Fibroblast of gingiva (primary cell): ENCODE measurements at regions not wholly inside any gene's neighbourhood (a gene's known extent, or its start where the extent isn't known, plus 50 kb on each side); places are given as distances from the start of the nearest gene placed in this dataset.
"Not testable (repeated sequence)": the region's sequence is repeated elsewhere in the genome, so short reads cannot be mapped to it uniquely, and the experiment has no call there.

Experiments
- DNase-seq: peaks from one replicate; pipeline ENCODE4 v3.0.0-alpha.2; 2011; ENCODE audit warnings: low read depth

DNA sequence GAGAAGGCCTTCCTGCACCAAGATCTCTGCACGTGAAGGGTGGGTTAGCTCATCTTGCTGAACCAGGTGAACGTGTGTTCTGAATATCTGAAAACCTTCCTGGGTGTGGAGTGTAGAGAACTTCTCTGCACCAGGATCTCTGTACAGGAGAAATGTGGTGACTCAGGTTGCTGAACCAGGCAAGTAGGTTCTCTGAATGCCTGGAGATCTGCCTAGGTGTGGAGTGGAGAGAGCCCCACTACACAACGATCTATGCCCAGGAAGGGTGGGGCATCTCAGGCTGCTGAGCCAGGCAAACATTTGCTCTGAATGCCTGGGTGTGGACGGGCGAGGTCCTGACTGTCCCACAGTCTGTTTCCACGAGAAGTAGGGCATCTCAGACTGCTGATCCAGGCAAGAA is 1002.3 kb upstream of the KCND2 start:
- no peak for DNase-seq

- DNase-seq, result no peak
Measured at GRCh38 chr7:119271147-119271779, 1001.7 kb upstream of the KCND2 start.

DNA sequence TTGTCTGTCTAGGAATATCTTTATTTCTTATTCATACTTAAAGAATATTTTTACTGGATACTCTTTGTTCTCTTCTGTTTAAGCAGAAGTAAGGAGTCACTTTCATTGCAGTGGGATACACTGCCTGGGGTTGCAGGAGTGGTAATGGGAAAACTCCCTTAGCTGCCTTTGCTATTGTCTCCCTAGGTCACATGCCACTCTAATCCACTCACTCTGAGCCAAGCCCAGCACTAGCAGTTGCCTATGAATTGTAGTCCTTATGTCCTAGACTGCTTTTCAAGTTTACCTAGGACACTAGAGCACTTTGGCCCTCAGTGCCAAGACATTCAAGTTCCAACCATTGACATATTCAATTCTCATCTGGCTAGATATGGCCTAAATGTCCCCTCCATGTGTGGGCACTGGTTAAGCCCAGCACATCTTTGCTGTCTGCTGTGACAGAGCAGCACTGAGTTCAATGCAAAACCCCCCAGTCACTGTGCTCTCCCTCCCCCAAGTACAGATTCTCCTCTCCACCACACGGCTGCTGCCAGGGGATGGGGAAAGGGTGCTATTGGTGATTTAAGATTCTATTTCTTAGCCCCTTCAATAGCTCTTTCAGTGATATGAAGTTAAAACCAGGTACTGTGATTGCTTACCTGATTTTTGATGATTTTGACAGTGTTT is 991.7 kb upstream of the KCND2 start:
- no peak for DNase-seq

GRCh38 chr7:119283353-119283752 is 989.6 kb upstream of the KCND2 start:
- no peak for DNase-seq

DNA sequence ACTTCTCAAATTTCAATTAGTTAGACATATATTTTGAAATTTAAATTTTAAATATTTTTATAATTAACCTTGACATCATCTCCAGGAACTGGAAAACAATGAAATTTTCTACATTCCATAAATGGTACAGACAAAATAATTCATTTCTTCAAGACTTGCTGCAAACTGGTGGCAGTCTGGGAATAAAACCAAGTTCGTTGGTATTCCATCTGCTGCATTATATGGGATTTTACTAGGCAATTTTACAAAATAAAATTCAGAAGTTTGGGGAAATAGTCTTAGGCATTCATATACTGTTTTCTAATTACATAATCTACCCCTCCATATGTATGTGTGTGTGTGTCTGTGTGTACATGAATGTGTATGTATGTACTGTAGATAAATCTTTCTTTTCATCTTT is 984.6 kb upstream of the KCND2 start:
- DNase-seq, result no peak

DNA sequence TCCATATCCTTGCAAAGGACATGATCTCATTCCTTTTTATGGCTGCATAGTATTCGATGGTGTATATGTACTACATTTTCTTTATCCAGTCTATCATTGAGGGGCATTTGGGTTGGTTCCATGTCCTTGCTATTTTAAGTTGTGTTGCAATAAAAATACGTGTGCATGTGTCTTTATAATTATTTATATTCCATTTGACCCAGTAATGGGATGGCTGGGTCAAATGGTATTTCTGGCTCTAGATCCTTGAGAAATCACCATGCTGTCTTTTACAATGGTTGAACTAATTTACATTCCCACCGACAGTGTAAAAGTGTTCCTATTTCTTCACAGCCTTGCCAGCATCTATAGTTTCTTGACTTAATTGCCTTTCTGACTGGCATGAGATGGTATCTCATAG is 972.6 kb upstream of the KCND2 start:
- DNase-seq, result not testable (repeated sequence)

- DNase-seq, result no peak
Measured at GRCh38 chr7:119320316-119320715, 952.7 kb upstream of the KCND2 start.

DNA sequence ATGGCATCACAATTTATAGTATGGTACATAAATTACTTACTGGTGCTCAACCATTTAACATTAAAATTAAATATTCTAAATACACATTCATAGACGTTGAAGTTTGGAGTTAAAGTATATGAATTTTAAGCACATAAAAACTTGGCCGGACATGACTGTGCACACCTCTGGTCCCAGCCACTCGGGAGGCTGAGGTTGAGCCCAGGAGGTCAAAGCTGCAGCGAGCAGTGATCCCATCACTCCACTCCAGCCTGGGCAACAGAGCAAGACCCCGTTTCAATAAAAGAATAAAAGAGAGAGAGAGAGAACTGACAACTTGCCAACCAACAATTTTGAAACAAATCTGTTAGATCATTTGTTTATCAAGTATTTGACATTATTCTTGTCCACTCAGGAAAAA is 943.3 kb upstream of the KCND2 start:
- DNase-seq, result no peak

DNA sequence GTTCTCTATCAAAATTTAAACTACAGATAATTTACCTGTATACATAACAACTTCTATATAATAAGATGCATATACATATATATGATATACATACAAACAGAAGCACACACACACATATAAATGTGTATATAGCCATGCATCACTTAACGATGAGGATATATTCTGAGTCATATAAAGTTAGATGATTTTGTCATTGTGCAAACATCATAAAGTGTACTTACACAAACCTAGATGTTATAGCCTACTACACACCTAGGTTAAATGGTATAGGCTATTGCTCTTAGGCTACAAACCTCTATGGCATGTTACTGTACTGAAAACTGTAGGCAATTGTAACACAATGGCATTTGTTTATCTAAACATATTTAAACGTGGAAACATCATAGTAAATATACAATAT is 937.6 kb upstream of the KCND2 start:
- DNase-seq, result no peak

- DNase-seq, result no peak
Measured at GRCh38 chr7:119341822-119342221, 931.2 kb upstream of the KCND2 start.

DNA sequence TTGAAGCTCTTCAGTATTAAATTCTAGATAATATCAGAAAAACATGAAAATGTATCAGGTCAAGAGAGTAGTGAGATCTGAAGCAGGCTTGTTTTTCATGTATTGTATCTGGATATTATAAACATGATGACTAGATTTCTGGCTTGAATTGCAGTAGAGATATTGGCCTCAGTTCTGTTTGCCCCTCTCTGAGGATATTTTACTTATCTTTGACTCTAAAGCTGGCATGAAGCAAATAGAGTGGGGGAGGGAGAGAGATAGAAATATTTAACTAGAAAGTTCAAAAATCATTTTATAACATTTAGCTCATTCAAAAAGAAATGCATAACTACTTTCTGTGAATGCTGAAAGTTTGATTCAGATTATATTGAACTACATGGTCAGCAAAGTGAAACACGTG is 929.7 kb upstream of the KCND2 start:
- DNase-seq, result no peak

DNA sequence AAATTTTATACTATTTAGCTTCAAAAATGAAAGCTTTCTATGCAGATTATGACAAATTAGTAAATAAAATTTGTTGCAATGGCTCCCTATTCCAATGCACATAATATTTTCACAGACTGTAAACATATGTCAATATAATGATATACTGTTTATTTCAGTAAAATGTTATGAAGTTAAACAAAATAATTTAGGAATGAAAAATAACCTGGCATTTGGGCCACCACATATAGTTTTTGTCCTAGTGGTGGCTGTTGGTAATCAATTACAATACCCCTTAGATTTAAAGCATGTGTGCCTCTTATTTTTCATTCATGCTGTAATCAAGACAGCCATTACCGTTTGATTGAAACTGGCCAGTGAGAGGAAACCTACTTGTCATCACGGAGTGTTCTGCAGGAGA is 928.5 kb upstream of the KCND2 start:
- no peak for DNase-seq

DNA sequence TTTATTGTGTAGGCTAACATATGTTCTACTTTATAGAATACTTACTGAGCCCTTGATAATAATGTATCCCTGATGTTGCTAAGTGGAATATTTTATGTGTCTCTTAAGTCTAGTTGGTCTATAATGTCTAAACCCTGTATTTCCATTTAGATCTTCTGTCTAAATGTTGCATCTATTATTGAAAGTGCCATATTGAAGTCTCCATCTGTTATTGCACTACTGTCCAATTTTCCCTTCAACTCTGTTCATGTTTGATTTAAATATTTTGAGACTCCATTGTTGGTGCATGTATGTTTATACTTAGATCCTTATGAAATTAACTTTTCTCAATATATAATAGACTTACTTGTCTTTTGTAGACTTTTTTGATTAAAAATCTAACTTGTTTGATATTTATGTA is 924.5 kb upstream of the KCND2 start:
- DNase-seq, result no peak

GRCh38 chr7:119350334-119350733 is 922.6 kb upstream of the KCND2 start:
- DNase-seq, result no peak

GRCh38 chr7:119351320-119351719 is 921.7 kb upstream of the KCND2 start:
- DNase-seq, result no peak

GRCh38 chr7:119374436-119374835 is 898.5 kb upstream of the KCND2 start:
- no peak for DNase-seq

GRCh38 chr7:119377861-119378260 is 895.1 kb upstream of the KCND2 start:
- no peak for DNase-seq

- DNase-seq, result no peak
Measured at GRCh38 chr7:119382726-119383125, 890.2 kb upstream of the KCND2 start.

DNA sequence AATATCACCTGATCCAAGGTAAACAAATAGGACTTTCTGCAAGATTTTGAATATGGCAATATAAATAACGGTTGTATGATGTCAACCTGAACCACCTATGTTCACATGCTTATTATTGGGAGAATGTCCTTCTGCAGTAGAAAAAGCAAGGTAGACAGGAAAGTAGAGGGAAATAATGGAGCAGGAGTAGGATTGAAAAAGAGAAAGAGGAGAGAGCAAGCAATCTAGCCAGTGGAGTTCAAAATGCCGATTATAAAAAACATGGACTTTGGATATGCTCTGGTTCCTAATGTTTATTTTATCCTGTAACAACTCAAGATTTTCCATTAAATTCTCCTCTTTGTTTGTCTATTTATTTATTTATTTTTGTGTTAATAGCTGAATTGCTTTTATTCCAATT is 878.0 kb upstream of the KCND2 start:
- no peak for DNase-seq

- no peak for DNase-seq
Measured at GRCh38 chr7:119397156-119397555, 875.8 kb upstream of the KCND2 start.

GRCh38 chr7:119408596-119408995 is 864.4 kb upstream of the KCND2 start:
- DNase-seq, result no peak

- DNase-seq, result no peak
Measured at GRCh38 chr7:119413314-119413805, 859.6 kb upstream of the KCND2 start.

DNA sequence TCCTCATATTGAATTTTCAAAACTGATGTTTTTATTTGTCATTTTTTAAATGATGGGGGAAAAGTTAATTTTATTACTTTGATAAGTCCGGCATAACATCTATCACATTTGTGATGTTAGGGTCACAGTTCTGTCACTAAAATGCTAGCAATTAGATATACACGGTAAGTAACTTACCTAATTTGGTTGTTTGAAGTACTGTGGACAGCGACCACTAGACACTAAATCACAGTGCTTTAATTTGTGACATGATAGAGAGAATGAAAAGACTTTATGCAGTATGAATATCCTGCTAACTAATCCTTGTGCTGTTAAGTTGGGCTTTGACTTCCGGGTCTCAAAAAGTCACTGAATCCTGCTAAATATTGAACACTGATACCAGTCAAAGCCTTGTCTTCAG is 857.3 kb upstream of the KCND2 start:
- DNase-seq, result no peak

DNA sequence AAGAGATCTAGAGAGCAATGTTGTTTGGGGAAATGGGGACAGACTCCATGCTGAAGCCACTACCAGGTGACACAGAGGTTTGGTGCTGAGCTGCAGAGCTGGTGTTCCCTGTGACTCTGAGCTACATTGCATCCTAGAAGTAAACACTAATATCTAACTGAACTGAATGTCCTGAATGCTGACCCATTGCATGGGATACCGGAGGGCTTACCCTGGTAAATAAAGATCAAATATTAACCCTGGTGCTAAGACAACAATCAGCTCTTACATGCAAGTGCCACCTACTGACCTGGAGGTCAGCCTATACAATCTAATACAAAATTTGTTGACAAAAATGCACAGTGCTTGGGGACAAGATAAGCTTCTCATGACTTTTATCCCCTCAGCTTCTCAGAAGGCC is 851.3 kb upstream of the KCND2 start:
- no peak for DNase-seq
